ENCODE measurements at regions not wholly inside any gene's neighbourhood (a gene's known extent, or its start where the extent isn't known, plus 50 kb on each side); places are given as distances from the start of the nearest gene placed in this dataset.
"Not testable (repeated sequence)": the region's sequence is repeated elsewhere in the genome, so short reads cannot be mapped to it uniquely, and the experiment has no call there.

- no peak for DNase-seq (ENCODE audit: low read depth in 3 of 3, low spot score in 2 of 3)
These were observed 200.0 kb upstream of the CBLB start for GRCh38 chr3:106068795-106069194.

GRCh38 chr3:106070187-106070586 lies 201.4 kb upstream of the CBLB start:
- DNase-seq (ENCODE audit: low read depth in 3 of 3, low spot score in 2 of 3): no peak

- no peak for DNase-seq (ENCODE audit: low read depth in 3 of 3, low spot score in 2 of 3)
These were observed 202.5 kb upstream of the CBLB start for GRCh38 chr3:106071306-106071705.

- DNase-seq (ENCODE audit: low read depth in 3 of 3, low spot score in 2 of 3): not testable (repeated sequence)
These were observed 203.8 kb upstream of the CBLB start for GRCh38 chr3:106072596-106072995.

GRCh38 chr3:106073806-106074205 lies 205.0 kb upstream of the CBLB start:
- not testable (repeated sequence) for DNase-seq (ENCODE audit: low read depth in 3 of 3, low spot score in 2 of 3)

DNA sequence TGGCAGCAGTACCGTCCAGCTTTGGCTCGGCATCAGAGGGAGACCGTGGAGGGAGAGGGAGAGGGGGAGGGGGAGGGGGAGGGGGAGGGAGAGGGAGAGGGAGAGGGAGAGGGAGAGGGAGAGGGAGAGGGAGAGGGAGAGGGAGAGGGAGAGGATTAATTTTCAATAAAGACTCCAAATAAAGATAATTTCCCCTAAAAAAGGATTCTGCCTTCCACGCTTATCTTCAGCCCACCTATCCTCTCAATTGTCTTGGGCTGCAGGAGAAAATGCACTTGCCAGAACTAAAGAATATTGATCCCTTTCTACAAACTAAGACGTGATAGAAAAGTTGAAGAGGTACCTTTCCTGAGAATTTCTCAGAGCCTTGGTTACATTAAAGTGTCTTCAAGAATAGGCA lies 206.9 kb upstream of the CBLB start:
- not testable (repeated sequence) for DNase-seq (ENCODE audit: low read depth in 3 of 3, low spot score in 2 of 3)

- DNase-seq (ENCODE audit: low read depth in 3 of 3, low spot score in 2 of 3): no peak
These were observed 209.8 kb upstream of the CBLB start for GRCh38 chr3:106078635-106079034.

GRCh38 chr3:106082616-106083015 lies 213.8 kb upstream of the CBLB start:
- no peak for DNase-seq (ENCODE audit: low read depth in 3 of 3, low spot score in 2 of 3)

- DNase-seq (ENCODE audit: low read depth in 3 of 3, low spot score in 2 of 3): no peak
These were observed 214.4 kb upstream of the CBLB start for GRCh38 chr3:106083207-106083606.

DNA sequence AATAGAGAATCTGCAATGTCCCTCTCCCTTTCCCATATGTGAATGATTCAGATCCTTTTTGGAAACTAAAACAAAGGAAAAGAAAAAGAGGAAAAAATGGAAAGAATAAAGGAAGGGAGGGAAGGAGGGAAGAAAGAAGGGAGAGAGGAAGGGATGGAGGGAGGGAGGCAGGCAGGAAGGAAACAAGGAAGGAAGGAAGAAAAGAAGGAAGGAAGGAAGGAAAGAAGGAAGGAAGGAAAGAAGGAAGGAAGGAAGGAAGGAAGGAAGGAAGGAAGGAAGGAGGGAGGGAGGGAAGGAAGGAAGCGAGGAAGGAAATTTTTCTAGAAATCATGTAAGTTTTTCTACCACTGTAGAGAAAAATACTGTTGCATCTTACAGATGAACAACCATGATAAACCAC lies 215.0 kb upstream of the CBLB start:
- no peak for DNase-seq (ENCODE audit: low read depth in 3 of 3, low spot score in 2 of 3)

GRCh38 chr3:106086038-106086437 lies 217.2 kb upstream of the CBLB start:
- DNase-seq (ENCODE audit: low read depth in 3 of 3, low spot score in 2 of 3): no peak

DNA sequence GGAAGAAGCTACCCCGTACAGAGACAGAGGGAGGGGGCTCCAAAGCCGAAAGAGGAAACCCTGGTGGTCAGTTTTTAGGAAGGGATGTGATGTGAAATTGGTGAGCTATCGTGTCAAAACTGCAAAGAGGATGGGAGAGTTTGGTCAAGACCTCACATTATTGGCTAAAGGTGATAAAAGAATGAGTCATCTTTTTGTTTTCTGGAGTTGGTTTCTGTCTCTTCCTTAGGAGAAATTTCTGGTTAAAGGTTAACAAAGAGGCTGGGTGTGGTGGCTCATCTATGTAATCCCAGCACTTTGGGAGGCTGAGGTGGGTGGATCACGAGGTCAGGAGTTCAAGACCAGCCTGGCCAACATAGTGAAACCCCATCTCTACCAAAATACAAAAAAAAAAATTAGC lies 217.8 kb upstream of the CBLB start:
- DNase-seq (ENCODE audit: low read depth in 3 of 3, low spot score in 2 of 3): no peak

- no peak for DNase-seq (ENCODE audit: low read depth in 3 of 3, low spot score in 2 of 3)
These were observed 219.5 kb upstream of the CBLB start for GRCh38 chr3:106088304-106088703.

DNA sequence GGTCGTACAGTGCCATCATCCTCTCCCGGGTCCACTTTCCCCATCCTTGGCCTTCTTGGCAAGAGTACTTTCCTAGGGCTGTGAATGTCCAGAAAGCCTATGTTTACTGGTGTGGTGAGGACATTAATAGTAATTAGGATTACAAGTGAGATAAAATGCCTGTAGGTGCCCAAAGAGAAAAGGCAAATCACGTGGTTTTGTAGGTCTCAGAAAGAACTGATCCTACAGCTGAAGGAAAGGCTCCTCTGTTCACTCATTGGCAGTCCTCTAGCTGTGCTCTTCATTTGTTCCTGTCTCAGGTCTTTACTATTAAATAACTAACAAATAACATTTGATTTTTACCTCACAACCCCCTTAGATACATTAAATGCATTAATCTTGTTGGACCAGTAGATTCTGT lies 220.1 kb upstream of the CBLB start:
- no peak for DNase-seq (ENCODE audit: low read depth in 3 of 3, low spot score in 2 of 3)

GRCh38 chr3:106089806-106090205 lies 221.0 kb upstream of the CBLB start:
- DNase-seq (ENCODE audit: low read depth in 3 of 3, low spot score in 2 of 3): no peak

- no peak for DNase-seq (ENCODE audit: low read depth in 3 of 3, low spot score in 2 of 3)
These were observed 224.0 kb upstream of the CBLB start for GRCh38 chr3:106092792-106093191.

DNA sequence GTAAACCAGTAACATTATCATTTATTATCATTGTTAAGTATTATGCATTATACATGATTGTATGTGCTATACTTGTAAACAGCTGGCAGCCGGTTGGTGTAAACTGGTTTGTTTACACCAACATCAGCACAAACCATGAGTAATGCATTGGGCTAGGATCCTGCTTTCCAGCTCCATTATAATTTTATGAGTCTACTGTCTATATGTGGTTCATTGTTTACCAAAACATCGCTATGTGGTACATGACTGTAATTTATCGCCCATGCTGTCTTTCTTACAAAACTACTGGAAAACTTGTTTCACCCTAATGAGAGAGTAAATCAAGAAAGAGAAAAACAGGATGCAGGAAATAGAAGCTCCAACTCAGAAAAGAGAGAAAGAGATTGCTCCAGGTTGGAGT lies 224.8 kb upstream of the CBLB start:
- no peak for DNase-seq (ENCODE audit: low read depth in 3 of 3, low spot score in 2 of 3)

- DNase-seq (ENCODE audit: low read depth in 3 of 3, low spot score in 2 of 3): no peak
These were observed 229.1 kb upstream of the CBLB start for GRCh38 chr3:106097817-106098435.

DNA sequence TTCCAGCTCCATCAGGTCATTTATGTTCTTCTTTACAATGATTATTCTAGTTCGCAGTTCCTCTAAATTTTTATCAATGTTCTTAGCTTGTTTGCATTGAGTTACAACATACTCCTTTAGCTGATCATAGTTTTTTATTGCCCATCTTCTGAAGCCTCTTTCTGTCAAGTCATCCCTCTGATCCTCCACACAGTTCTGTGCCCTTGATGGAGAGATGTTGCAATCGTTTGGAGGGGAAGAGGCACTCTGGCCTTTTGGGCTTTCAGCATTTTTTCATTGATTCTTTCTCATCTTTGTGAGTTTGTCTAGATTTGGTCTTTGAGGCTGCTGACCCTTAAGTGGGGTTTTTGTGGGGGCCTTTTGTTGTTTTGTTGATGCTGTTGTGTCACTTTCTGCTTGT lies 234.6 kb upstream of the CBLB start:
- no peak for DNase-seq (ENCODE audit: low read depth in 3 of 3, low spot score in 2 of 3)

- DNase-seq (ENCODE audit: low read depth in 3 of 3, low spot score in 2 of 3): no peak
These were observed 235.3 kb upstream of the CBLB start for GRCh38 chr3:106104078-106104477.

- no peak for DNase-seq (ENCODE audit: low read depth in 3 of 3, low spot score in 2 of 3)
These were observed 240.1 kb upstream of the CBLB start for GRCh38 chr3:106108925-106109324.

DNA sequence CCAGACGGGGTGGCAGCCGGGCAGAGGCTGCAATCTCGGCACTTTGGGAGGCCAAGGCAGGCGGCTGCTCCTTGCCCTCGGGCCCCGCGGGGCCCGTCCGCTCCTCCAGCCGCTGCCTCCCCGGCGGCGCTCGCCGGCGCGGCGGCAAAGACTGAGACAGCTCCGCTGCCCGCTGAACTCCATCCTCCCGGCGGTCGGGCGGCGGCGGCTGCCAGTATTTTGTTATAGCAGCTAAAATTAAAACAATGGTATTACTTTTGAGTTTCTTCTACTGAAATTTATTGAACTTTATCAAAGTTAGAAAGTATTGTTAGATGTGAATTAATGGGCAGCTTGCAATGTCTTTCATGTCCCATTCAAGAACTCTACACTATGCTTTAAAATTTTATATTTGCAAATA lies 243.7 kb upstream of the CBLB start:
- not testable (repeated sequence) for DNase-seq (ENCODE audit: low read depth in 3 of 3, low spot score in 2 of 3)

- no peak for DNase-seq (ENCODE audit: low read depth in 3 of 3, low spot score in 2 of 3)
These were observed 244.9 kb upstream of the CBLB start for GRCh38 chr3:106113747-106114146.
